ENCODE measurements at regions not wholly inside any gene's neighbourhood (a gene's known extent, or its start where the extent isn't known, plus 50 kb on each side); places are given as distances from the start of the nearest gene placed in this dataset.
"Not testable (repeated sequence)": the region's sequence is repeated elsewhere in the genome, so short reads cannot be mapped to it uniquely, and the experiment has no call there.

DNA sequence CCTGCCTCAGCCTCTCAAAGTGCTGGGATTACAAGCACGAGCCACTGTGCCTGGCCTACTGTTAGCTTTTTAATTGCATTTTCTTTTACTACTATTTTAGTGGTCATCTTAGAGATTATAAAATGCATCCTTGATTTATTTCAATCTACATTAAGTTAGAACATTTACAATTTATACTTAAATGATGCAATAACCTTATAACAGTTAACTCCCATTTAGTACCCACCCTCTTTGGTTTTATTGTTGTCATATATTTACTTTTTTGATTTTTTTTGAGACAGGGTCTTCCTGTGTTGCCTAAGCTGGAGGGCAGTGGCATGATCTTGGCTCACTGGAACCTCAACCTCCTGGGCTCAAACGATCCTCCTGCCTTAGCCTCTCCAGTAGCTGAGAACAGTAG lies 77.3 kb downstream of the PPCDC start:
- no peak for DNase-seq

DNA sequence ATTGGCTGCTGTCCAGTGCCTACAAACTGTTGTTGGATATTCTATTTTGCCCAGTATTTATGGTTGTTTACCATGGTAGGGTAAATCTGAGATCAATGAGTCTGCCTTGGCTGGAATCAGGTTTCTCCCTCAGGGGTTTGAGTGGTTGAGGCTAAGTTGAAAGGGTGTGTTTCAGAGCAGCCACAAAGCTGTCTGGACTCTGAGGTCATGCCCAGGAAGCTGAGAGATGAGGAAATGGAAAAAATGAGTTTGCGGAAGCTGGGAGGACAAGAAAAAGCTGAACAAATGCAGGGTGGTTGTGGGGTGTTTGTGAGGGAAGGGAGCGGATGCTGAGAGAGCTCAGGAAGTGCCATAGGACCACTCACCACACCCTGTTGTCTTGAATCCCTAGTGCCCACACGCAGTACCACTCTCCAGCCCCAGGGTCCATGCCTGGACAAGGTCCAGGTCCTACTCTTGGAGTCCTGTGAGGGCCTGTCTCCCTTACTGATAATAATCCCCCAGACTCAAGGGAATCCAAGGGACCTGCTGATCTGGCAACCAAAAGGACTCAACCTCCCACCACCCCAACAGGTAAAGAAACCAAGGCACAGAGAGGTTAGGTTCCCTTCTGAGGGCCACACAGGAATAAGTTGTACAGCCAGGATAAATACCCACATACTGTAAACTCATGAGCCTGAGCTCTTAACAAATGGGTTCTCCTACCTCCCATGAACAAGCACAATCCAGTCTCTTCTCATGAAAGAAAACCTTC lies 81.6 kb downstream of the PPCDC start:
- DNase-seq = peak; percentile 12

DNA sequence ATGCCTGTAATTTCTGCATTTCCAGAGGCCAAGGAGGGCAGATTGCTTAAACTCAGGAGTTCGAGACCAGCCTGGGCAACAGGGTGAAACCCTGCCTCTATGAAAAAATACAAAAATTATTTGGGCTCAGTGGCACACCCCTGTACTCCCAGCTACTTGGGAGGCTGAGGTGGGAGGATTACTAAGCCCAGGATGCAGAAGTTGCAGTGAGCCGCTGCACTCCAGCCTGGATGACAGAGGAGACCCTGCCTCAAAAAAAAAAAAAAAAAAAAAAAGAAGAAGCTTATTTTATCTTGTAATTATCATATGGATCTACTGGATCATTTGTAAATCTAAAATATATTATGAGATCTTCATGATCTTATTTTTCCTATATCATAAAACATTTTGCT lies 84.1 kb downstream of the PPCDC start:
- DNase-seq = no peak

DNA sequence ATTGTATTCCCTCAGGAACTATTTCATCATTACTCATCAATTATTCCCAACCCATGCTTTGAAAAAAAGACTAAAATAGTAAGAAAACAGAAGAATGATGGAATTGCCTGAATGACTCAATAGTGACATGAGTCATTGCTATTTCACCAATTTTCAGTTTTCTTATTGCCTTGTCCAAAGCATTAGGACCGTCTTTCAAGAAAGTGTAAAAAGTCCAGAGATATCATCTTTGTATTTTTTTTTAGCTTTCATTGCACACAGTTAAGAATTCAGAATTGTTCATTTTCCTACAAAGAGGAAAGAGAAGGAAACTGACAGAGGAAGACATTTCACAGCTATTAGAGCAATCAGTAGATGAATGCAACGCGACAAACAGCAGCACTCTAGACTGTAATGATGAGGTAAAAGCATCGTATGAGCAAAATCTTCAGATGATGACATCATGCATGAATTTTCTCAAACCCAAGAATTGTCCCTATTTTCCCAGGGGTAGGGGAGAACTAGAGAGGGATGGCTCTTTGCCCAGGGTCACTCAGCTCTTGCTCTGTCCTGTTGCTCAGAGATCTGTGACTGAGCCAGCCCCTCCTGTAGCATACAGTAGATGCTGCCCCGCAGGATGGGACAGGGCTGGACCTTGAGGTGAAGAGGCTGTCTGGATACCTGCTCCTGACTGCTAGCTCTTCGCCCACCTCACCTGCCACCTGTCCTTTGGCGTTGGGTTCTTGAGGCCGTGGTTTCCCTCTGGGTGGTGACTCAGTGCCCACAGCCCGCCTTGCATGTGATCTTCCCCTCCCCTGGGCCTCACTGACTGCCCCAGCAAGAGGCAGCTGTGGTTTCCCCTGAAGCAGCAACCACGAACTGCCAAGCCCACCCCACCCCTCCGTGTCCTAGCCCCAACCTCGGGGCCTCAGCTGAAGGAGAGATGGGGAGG lies 84.8 kb downstream of the PPCDC start:
- no peak for DNase-seq

DNA sequence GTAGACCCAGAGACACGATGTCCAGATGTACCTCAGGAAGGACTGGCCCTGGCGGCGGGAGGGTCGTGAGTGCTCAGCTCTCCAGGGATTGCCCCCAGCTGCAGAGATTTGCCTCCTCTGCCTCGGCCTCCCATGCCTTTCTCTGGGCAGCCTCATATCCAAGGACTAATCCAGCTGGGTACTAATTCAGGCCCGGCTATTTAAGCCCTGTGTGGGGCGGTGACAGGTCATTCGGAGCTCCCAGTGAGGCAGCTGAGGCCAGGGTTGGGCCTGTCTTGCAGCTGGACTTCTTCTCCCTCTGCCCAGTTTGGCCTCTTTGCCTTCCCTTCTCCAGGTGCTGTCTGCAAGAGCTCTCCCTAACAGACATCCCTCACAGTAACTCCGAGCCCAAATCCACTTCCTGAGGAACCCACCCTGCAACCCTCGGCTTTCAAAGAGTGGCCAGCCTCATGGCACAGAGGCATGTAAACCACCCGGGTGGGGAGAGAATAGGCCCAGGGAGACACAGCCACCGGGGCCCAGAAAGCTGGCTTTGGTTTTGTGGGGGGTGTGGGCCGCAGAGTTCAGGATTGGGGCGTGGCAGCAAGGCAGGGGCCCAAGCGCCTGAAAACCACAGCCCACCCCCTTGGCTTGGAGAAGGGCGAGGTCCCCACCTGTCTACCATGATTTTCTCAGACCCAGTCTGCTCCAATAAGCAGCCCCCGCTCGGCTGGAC lies 85.8 kb downstream of the PPCDC start:
- no peak for DNase-seq

DNA sequence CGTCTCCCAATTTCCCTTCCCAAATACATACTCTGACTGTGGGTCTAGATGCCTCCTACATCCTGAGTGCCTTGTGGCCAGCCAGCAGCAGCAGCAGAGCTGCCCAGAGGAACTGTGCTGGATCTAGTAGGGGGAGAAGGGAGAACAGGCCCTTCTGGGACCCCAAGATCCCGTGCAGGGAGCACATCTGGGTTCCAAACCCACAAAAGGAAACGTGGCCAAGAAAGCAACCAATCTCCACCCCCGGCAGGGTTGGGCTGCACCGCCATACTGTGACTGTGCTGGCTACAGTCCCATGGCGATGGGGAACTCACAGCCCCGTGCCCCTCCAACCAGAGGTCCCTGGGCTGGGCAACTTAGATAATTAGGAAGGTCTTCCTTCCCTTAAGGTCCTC lies 86.3 kb downstream of the PPCDC start:
- no peak for DNase-seq

DNA sequence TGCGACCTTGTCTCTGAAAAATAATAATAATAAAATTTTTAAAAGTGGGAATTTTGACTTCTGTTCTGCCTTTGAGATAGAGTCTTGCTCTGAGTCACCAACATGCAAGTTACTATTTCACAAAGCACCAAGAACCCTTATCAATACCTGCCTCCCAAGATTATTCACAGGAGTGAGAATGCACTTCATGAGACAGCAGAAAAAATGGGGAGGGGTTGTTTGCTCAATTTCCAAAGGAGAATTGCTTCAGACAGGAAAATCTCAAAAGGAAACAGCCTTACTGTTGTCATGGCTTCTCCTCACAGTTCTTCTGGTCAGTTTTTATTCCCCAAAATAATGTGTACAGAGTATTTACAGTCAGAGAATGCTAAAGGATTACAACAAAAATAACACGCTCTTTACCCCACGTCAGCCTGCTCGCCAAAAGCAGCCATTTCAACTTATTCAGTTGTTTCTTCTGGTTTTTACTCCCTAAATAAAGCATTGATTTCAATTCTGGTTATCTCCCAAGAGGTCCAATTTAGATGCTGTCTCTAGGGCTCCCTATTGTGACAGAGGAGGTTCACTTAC lies 89.0 kb downstream of the PPCDC start:
- no peak for DNase-seq

DNA sequence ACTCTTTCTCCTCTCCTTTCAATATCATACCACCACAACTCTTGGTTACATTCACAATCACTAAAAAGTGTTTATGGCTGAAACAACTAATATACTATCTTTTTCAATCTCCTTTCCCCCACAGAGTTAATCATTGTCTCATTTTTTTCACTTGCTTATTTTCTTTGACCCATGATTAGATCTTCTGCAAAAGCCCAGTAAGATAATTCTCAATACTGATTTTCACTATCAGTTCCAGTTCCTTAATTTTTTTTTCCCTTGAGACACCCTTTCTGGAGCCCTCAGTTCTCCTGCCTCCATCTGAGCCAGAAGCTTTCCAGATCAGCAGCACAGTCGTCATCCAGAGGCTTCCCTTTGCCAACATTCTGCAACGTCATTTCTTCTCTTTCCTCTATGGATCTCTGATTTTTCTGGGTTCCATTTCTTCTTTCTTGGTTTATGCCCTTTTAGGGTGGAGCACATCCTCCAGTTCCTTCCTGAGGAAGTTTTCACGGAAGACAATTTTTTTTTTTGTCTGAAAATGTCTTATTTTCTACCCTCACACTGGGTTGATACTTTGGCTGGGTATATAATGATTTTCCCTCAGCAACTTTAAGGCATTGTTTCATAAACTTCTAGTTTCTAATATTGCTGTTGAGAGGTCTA lies 88.7 kb upstream of the C15orf39 start:
- no peak for DNase-seq

DNA sequence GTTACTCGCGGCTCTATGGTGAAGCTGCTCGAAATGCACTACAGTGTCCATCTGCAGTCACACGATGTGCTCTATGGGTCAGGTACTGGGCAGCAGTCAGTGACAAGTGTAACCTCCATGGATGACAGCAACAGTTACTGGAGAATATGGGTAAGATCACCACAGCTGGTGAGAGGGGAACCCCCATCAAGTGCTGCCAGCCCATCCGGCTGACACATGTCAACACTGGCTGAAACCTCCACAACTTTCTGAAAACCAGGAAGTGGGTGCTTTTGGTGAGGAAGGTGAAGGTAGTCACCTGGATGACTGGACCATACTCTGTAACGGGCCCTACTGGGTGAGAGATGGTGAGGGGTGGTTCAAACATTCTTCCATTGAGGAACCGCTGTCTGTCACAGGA lies 87.4 kb upstream of the C15orf39 start:
- no peak for DNase-seq

DNA sequence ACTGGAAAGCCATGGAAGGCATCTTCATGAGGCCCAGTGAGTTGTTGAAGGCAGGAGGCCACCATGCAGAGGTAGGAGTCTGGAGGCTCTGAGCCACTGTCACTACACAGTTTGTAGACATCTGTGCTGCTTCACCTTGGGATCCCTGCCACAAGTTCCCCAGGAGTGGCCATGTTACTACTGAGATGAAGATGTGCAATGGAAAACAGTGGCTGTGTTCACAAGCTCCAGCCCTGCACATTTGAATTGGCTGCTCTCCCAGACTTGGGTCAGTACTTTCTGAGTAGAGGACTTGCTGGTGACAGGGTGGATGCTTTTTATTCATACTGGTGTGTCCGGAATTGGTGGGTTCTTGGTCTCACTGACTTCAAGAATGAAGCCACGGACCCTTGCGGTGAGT lies 86.9 kb upstream of the C15orf39 start:
- no peak for DNase-seq

DNA sequence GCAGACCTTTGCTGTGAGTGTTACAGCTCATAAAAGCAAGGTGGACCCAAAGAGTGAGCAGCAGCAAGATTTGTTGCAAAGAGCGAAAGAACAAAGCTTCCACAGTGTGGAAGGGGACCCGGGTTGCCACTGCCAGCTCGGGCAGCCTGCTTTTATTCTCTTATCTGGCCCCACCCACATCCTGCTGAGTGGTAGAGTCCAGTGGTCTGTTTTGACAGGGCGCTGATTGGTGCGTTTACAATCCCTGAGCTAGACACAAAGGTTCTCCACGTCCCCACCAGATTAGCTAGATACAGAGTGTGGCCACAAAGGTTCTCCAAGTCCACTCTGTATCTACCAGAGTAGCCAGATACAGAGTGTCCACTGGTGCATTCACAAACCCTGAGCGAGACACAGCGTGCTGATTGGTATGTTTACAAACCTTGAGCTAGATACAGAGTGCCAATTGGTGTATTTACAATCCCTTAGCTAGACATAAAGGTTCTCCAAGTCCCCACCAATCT lies 86.2 kb upstream of the C15orf39 start:
- DNase-seq = not testable (repeated sequence)

DNA sequence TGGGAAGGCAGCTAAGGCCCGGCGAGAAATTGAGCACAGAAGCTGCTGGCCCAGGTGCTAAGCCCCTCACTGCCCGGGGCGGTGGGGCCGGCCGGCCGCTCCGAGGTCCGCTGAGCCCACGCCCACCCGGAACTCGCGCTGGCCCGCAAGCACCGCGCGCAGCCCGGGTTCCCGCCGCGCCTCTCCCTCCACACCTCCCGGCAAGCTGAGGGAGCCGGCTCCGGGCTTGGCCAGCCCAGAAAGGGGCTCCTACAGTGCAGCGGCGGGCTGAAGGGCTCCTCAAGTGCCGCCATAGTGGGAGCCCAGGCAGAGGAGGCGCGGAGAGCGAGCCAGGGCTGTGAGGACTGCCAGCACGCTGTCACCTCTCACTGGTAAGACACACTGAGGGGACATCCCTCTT lies 85.5 kb upstream of the C15orf39 start:
- not testable (repeated sequence) for DNase-seq

DNA sequence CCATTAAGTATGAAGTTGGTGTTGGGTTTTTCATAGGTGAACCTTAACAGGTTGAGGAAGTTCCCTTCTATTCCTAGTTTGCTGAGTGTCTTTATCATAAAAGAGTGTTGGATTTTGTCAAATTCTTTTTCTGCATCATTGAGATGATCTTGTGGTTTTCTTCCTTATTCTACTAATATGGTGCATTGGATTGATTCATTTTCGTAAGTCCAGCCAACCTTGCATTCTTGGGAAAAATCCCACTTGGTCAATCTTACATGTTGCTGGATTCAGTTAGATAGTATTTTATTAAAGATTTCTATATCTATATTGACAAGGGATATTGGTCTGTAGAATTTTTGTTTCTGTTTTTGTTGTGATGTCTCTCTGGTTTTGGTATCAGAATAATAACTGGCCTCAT lies 83.7 kb upstream of the C15orf39 start:
- no peak for DNase-seq

DNA sequence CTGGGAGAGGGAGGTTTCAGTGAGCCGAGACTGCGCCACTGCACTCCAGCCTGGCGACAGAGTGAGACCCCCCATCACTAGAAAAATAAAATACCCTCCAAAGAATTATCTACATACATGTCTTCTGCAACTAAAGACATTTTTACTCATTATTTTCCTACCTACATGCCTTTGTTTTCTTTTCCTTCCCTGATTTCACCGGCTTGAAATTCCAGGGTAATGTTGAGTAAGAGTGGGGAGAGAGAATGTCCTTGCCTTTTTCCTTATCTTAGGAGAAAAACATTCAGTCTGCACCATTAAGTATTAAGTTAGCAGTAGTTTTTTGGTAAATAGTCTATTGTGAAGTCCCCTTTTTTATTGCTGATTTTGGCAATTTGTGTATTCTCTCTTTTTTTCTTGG lies 82.4 kb upstream of the C15orf39 start:
- not testable (repeated sequence) for DNase-seq

DNA sequence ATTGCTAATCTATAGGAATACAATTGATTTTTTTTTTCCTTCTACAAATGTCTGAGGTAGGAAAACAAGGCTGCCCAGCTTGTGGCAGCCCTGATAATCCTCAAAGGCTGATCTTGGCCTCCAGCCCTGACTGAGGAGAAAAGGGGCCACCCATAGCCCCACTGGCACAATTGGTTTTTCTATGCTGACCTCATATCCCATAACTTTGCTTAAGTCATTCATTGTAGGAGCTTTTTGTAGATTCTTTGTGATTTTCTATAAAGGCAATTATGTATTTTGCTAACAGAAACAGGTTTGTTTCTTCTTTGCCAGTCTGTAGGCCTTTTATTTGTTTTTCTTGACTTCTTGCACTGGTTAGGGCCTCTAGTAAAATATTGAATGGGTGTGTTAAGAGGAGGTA lies 80.2 kb upstream of the C15orf39 start:
- no peak for DNase-seq

DNA sequence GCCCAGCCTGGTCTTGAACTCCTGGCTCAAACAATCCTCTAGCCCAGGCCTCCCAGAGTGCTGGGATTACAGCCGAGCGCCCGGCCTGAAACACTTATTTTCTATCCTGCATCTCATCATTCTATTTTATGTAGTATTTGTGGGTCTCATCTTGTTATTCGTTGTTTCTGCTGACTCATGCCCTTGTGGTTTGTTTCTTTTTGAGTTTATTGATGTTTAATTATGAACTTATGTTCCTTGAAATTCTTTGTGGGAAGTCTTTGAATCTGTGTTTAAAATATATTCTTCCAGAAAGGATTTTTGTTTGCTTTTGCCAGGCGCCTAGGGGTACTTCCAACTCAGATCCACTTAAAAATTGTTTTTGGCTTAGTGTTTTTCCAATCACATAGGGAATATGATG lies 78.3 kb upstream of the C15orf39 start:
- DNase-seq = no peak

DNA sequence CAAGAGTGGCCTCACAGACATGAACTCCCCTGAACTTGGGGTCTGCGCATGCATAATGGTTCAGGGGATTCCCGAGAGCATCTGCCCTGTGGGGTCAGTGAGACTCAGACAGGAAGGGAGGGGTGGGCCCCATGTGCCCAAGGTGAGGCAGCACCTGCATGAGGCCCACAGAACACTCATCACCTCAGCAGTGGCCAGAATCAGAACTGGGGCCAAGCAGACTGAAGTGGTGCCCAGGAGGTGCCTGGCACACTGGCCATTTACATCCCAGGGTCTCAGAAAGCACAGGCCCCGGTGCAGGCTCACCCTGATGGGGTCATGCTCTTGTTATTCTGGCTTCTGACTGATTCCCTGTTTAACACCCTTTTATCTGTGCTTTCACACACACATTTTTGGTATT lies 77.4 kb upstream of the C15orf39 start:
- DNase-seq = not testable (repeated sequence)

DNA sequence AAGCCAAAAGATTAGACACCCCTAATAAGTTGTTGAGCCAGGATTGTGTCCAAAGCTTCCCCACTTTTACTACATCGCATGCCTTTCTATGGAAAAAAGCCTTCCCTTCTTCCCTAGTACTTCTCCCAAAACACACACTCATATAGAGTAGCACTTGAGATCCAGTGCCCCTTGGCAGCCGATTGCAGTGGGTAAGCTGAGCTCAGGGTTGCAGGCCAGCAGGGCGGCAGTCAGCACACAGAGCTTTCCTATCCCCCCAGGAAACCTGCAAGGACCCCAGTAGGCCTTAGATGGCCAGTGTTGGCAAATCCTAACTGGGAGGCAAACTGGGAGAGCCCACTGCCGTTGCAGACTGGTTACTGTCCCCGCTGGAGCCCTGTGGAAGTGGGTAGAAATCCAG lies 75.7 kb upstream of the C15orf39 start:
- no peak for DNase-seq

DNA sequence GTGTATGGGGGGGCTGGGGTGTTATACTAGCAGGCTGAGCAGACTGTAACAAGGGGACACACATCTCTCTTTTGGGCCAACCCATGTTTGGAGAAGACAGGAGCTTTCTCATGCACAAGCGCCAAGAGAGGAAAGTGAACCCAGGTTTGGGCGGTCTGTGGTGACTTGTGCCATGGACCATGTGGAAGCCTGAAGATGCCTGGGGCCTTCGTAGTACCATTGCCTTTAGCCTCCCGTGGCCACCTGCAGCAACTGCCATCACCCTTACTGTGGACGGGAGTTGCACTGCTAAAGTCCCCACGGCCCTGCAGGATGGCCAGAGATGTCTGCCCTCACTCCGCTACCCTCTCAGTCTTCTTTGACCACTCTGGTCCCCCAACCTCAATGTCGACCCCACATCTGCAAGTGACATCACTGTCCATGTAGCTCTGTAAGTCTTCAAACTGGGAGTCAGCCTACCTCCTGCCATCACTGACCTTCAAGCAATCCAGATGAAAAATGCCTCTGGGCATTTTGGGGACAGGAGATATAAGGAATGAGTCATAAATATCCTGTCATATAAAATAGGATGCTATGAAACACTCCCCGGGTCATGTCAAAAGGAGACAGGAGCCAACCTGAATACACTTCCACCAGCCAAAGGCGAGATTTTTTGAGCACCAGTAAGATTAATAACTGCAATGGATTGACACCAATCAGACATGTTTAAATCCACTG lies 74.7 kb upstream of the C15orf39 start:
- DNase-seq = no peak

DNA sequence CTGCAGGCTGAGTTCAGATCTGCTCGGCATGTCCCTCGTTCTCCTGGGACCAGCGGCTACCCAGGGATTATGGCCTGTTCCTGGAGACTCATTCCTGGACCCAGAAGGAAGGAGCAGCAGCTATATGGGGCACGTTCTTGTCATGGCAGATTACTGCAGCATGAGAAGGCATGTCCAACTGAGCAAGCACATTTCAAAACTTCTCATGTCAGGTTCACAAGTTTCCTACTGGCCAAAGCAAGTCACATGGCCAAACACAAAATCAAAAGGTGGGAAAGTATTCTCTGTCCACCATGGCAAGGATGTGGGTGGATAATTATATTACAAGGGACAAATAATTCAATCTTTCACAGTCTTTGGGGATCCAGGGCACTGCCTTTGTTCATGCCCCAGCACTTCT lies 71.9 kb upstream of the C15orf39 start:
- no peak for DNase-seq

DNA sequence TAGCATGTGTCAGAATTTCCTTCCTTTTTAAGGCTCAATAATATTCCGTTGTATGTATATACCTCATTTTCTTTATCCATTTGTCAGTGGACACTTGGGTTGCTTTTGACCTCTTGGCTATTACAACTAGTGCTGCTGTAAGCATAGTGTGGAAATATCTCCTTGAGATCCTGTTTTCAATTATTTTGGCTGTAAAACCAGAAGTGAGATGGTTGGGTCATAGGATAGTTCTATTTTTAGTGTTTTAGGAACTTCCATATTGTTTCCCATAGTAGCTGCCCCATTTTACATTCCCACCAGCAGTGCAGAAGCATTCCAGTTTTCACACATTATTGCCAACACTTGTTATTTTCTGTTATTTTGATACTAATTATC lies 70.4 kb upstream of the C15orf39 start:
- DNase-seq = no peak

Data from right kidney (tissue), 1 donor.